Adrenal gland (tissue), 9 donors: ENCODE measurements at regions not wholly inside any gene's neighbourhood (a gene's known extent, or its start where the extent isn't known, plus 50 kb on each side); places are given as distances from the start of the nearest gene placed in this dataset.

Experiments
- DNase-seq, 7 donors: peaks; one replicate each; pipeline ENCODE4 v3.0.0-alpha.2; 2019 to 2020
- H3K27ac ChIP-seq, 5 donors: fragments of 200-600 bp; sonication (generic) in 4 of 5; 1 replicate in 3 of 5; 2 replicates in 2 of 5; pipeline versions ENCODE4 v1.5.1 to v1.8.0; 2016 to 2020; ENCODE audit warnings: mild to moderate bottlenecking in 1 of 5
- H3K27me3 ChIP-seq: fragments of 200-600 bp; 2 replicates; pipeline ENCODE4 v1.8.0; 2021
- H3K36me3 ChIP-seq, 2 donors: fragments of 200-600 bp; replicated peaks in 1 of 2; 1 replicate in 1 of 2; 2 replicates in 1 of 2; pipeline versions ENCODE4 v1.5.1 to v1.8.0; 2018 to 2022
- H3K4me1 ChIP-seq, 2 donors: fragments of 200-600 bp; replicated peaks in 1 of 2; 1 replicate in 1 of 2; 2 replicates in 1 of 2; pipeline versions ENCODE4 v1.5.1 to v1.8.0; 2018 to 2021
- H3K4me3 ChIP-seq, 4 donors: fragments of 200-600 bp; sonication (generic) in 3 of 4; one replicate each; pipeline ENCODE4 v1.5.1; 2016 to 2018
- H3K9me3 ChIP-seq, 3 donors: fragments of 200-600 bp; sonication (generic) in 1 of 3; replicated peaks in 1 of 3; 1 replicate in 2 of 3; 2 replicates in 1 of 3; pipeline versions ENCODE4 v1.5.1 to v1.8.0; 2016 to 2021
- CTCF ChIP-seq, 6 experiments: fragments of 450-650 bp in 4 of 6; fragments of 200-600 bp in 2 of 6; sonication (generic) in 1 of 6; IDR thresholded peaks; 1 replicate in 5 of 6; 2 replicates in 1 of 6; pipeline versions ENCODE4 v1.5.1 to v1.8.0; 2016 to 2021; ENCODE audit warnings: antibody characterized with exemption in 6 of 6, mild to moderate bottlenecking in 2 of 6, moderate library complexity in 1 of 6
- POLR2A ChIP-seq, 2 donors: fragments of 450-650 bp; IDR thresholded peaks; one replicate each; pipeline ENCODE4 v1.6.1; 2017; ENCODE audit warnings: antibody characterized with exemption in 2 of 2, mild to moderate bottlenecking in 2 of 2, moderate library complexity in 1 of 2
- WGBS, 4 donors: extraction: QIAGEN DNeasy Blood & Tissue Kit in 2 of 4; methylation state at CpG; one replicate each; pipeline versions ENCODE4 v1.1.5 to v1.1.7; 2013 to 2017; 5-methylcytosine and 5-hydroxymethylcytosine counted together
- intact Hi-C, 2 donors: fragments of 100-400 bp; cut with DNase I; formaldehyde crosslinking; loops; one replicate each; pipeline versions ENCODE4 v1.14.1 to v1.15.0; 2022 to 2023
- donor health status: healthy with polysubstance abuse.
- donor health status: Bipolar disorder and iron deficiency.
- donor health status: DM: yes; HTN: yes; CAD: no.
- donor health status: DM: no; HTN: no; CAD: no.
- donor health status: DM: no; HTN: no; CAD: no.

- WGBS, 4 donors = 75 to 84% (median 83%) methylated on average over 8 of the region's 8 CpGs
- Histone ChIP-seq H3K9me3 (no peaks in the 10 kb centered on the region), H3K4me3 (no peak overlapping the region), H3K4me1 (no peaks in the 10 kb centered on the region), H3K36me3 (no peaks in the 10 kb centered on the region), H3K27me3 (no peaks in the 10 kb centered on the region), H3K27ac (no peak overlapping the region)
- DNase-seq = no peak
- no peak for TF ChIP-seq POLR2A (IDR thresholded peaks at IDR 0.05)
- no peak for TF ChIP-seq CTCF (IDR thresholded peaks at IDR 0.05)
- intact Hi-C loops = no loop called here
These were observed 337.0 kb upstream of the CLEC14A start for GRCh38 chr14:38592764-38593442.

- no peak overlapping the region for H3K27ac ChIP-seq
- H3K9me3 ChIP-seq = no peaks in the 10 kb centered on the region
- TF ChIP-seq CTCF (IDR thresholded peaks at IDR 0.05) (no peak), POLR2A (IDR thresholded peaks at IDR 0.05) (no peak)
- no peak for DNase-seq
- H3K36me3 ChIP-seq = no peaks in the 10 kb centered on the region
- 72 to 90% (median 83%) methylated on average over 3 of the region's 3 CpGs for WGBS, 4 donors
- no peaks in the 10 kb centered on the region for H3K4me1 ChIP-seq
- H3K27me3 ChIP-seq = no peaks in the 10 kb centered on the region
- intact Hi-C loops = no loop called here
- H3K4me3 ChIP-seq = no peak overlapping the region
These were observed 334.0 kb upstream of the CLEC14A start for GRCh38 chr14:38589747-38590350.

DNA sequence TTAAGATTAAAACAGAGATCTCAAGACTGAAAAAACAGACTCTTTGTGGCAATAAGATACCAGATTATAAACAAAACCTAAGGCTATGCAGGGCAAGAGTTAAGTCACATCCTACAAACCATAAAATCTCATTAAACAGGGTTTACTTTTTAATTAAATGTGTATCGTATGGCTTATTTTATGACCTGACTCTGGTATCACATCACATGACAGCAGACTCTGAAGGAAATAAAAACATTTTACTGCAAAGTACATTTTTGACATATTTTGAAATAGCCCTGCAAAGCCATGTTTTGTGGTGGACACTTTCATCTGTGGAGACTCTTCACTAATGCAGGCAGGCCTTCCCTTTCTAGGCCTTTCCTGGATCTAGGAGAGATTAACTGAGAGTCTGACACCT, 327.6 kb upstream of the CLEC14A start:
- Histone ChIP-seq H3K4me1 (no peaks in the 10 kb centered on the region), H3K36me3 (no peaks in the 10 kb centered on the region), H3K9me3 (no peaks in the 10 kb centered on the region), H3K27me3 (no peaks in the 10 kb centered on the region), H3K27ac (no peak overlapping the region), H3K4me3 (no peak overlapping the region)
- TF ChIP-seq POLR2A (IDR thresholded peaks at IDR 0.05) (no peak), CTCF (IDR thresholded peaks at IDR 0.05) (no peak)
- intact Hi-C loops = no loop called here
- no peak for DNase-seq
- 52 to 95% (median 84%) methylated on average over 1 of the region's 1 CpG for WGBS, 4 donors

- intact Hi-C loops = no loop called here
- Histone ChIP-seq H3K27ac (no peak overlapping the region), H3K4me1 (no peaks in the 10 kb centered on the region), H3K36me3 (no peaks in the 10 kb centered on the region), H3K4me3 (no peak overlapping the region), H3K27me3 (no peaks in the 10 kb centered on the region), H3K9me3 (no peaks in the 10 kb centered on the region)
- no peak for DNase-seq
- TF ChIP-seq POLR2A (IDR thresholded peaks at IDR 0.05) (no peak), CTCF (IDR thresholded peaks at IDR 0.05) (no peak)
- 71 to 83% (median 76%) methylated on average over 1 to 4 of the region's 4 CpGs for WGBS, 4 donors
These were observed 322.4 kb upstream of the CLEC14A start for GRCh38 chr14:38578278-38578681.
